RCC 7860 (cell line): ENCODE measurements at regions not wholly inside any gene's neighbourhood (a gene's known extent, or its start where the extent isn't known, plus 50 kb on each side); places are given as distances from the start of the nearest gene placed in this dataset.

Experiments used
- DNase-seq: peaks from one replicate; pipeline ENCODE4 v3.0.0-alpha.2; 2015; ENCODE audit warnings: low spot score
- FAIRE-seq: peaks from 2 replicates; lab custom pipeline; 2012; peaks lifted over from hg19 to GRCh38; lab: Jason Lieb, UNC

DNA sequence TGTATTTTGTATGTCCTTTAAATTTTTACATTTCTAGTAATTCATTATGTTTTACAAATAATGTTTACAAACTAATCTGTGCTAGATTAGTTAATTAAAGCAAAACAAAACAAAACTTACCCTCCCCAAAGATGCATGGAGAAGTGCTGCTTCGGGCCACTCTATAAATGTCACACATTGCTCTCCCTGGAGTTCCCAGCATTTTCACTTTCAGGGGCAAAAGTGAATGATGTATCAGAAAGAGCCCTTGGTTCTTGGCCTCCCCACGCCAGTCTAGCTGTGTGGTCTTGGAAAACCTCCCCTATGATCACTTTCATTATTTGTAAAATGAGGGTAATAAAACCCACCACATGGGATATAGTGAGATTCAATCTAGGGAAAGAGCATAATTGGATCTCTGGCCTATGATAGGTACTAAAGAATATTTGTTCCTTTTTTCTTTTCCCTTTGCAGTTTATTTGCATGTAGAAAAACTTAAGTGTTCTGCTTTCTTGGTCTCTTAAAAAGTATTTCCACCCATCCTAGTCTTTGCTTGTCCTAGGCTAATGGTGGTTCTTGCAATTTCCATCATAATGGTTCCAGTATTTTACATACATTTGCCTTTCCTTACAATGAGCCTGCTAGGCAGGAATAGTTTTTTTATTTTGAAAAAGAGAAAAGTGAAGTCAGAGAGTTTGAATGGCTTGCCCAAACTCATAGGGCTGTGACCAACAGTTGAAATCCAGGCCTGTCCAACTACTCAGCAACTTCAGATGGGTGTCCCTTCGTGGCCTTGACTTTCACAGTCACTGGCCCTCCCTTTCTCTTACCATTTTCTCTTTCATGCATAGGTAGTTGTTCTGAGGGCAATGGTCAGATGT lies 184.5 kb upstream of the KLF4 start:
- DNase-seq: no peak
- FAIRE-seq: no peak

DNA sequence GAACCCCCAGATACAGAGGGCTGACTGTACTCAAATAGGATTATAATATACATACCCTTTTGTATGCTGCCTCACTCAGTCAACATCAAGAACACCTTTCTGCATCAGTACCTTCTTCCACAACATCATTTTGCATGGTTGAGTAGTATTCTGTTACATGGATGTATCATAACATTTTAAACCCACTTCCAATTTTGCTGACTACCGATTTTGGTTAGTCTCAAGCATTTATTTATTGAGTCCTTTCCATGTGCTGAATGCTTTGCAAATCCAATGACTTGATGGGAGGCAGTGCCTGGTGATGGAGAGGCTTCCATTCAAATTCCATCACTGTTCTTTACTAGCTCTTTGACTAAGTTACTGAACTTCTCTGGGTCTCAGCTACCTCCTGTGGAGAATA lies 182.0 kb upstream of the KLF4 start:
- no peak for DNase-seq
- FAIRE-seq: no peak

DNA sequence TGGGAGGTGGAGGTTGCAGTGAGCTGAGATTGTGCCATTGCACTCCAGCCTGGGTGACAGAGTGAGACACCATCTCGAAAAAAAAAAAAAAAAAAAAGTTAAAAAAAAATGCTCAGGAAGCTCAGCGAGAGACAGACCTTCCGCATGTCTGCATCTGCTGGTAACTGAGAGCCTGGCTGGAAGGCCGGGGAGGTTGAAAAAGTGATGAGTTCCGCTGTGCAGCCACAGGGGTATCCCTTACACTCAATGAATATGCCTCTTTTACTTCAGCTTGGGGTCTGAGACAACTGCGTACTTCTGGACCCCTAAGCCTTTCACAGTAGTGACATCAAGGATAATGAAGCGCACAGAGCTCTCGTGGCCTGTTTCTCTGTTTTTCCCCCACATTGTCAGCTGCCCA lies 179.9 kb upstream of the KLF4 start:
- DNase-seq: no peak
- no peak for FAIRE-seq

DNA sequence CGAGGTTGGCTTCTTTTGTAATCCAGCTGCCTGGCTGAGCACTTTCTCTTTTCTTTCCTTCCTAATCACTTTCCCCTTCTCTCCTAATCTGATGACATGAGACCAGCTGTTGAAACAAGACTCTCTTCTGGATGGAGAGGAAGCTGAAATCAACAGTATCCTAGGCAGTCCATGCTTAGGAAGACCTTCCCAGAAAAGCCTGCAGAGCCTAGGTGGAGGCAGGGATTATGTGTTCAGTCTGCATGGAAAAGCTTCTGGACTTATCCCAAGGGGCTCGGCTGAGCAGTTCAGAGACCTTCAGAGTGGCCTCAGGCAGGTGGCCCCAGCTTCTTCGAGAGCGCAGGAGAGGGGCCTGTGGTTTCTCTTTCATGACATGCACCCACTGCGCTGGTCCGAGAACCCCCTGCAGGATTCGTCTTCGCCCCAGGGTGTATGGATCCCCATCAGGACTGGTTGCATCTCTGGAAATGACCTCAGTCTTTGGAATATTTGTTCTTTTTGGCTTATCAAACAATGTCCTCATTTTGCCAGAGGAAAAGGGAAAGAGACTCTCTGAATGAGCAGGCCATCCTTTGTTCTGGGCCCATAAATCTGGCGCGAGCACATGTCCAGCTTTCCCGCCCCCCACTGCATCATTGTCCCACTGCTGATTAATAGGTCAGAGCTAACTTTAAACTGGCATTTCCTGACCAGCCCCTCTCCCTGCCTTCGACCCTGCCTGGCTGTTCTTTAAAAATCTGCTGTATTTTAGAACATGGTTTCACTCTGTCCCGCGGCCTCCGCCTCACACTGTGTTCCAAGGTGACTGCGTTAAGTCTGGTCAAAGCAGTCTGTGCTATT lies 177.9 kb upstream of the KLF4 start:
- FAIRE-seq (no peak), DNase-seq (no peak)

DNA sequence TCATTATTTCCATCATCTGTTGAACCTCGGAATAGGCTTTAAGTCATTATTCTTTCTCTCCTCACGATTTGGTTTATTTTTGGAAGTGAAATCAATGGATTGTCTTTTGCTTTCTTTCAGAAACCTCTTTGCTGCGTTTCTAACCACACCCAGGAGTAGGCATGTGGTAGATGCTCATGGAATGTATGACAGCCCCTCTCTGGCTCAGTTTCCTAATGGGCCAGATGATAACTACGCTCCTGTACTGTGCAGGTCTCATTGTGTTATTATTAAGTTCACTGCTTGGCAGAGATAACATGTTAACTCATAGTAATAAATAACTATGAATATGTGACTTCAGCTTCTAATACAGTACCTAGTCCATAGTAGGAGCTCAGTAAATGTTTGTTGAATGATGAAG lies 175.5 kb upstream of the KLF4 start:
- FAIRE-seq (no peak), DNase-seq (no peak)

DNA sequence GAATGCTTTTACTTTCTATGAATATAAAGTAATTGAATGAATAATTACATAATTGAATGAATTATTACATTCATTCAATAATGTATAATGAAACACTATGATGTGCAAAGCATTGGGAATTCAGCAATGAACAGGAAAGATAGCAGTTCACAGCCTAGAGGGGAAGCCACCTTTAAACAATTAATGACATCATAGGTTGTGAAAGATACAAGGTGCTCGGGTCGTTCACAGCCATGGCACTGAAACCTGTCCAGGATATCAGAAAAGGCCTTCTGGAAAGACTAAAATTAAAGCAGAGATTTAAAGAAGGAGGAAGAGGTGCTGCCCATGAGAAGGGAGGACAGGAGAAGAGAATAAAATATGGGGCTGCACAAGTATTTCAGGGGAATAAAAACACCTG lies 171.4 kb upstream of the KLF4 start:
- DNase-seq (no peak), FAIRE-seq (no peak)

DNA sequence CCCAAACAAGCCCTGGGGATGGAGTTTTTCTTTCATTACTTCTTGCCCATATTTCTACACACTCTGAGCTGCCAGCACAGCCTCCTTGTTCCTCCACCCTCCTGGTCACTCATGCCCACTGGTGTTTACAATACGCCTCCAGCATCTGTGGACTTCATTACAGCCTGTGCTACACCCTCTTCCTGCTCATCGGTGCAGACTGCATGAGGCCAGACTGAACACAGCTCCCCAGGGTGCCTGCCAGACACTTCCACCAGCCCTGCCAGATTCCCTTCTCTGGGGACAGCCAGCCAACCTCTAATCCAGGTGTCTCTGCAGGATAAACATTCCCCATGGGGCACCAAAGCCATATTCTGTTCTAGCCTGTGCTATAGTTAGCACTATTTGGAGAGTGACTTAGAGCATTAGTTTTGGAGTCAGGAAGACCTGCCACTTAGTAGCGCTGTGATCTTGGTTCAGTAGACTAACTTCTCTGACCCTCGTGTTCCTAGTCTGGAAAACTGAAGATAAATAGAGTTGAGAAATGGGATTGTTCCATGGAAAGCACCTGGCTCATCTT lies 163.8 kb upstream of the KLF4 start:
- FAIRE-seq: no peak
- no peak for DNase-seq

DNA sequence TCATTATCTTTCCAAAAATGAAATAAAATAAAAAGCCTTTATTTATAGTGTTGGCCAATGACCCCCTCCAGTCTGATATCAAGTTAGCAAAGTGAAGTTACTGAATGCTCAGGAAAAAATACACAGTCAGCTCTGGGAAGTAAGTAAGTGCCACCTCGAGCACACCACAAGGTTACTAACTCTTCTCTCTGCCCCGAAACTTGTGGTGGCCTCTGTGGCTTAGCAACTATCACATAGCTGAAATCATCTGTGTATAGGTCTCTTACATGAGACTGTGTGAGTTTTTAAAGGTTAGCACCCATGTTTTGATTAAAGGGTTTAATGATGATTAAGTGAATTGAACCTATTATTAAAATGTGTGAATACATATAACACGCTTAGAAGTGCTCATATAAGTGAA lies 161.4 kb upstream of the KLF4 start:
- DNase-seq: no peak
- FAIRE-seq: no peak

DNA sequence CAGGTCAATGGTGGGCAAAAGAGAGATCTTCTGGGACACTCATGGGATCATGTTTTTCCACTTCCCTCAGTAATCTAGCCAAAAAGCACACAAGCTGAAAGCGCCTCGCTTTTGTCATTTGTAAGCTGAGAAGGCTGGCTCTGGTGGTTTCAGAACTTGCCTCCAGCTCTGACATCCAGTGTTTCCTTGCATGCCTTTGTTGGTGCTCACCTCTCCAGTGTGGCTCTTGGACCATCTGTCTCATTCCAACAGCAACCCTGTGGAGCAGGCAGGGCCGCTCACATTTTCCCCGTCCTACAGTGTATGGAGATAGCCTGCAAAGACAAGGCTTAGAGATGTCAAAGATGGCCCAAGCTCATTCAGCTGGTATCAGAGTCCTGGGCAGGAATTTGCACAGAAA lies 160.8 kb upstream of the KLF4 start:
- DNase-seq (no peak), FAIRE-seq (no peak)

DNA sequence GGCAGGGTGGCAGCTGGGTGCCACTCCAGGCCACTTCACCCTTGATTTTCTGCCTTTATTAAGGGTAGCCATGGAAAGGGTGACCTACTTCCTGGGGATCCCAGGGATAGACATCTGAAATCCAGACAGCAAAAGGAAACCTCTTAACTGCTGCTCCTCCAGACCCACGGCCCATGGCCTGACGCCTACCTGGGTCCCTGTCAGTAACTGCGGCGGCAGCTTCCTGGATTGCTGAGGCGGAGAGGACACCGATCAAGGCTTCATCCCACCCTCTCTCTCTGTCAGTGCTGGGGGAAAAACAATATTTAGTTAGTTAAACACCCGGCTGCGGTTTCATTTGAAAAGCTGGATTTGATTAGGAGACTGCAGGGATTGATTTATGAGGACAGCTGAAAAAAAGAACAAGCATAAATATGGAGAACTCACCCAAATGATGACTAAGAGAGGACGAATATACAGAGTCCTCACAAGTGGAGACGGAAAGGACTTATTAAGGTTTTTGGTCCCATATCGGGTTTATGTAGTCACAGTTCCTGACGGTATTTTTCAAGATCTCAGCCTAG lies 158.7 kb upstream of the KLF4 start:
- FAIRE-seq (no peak), DNase-seq (no peak)

DNA sequence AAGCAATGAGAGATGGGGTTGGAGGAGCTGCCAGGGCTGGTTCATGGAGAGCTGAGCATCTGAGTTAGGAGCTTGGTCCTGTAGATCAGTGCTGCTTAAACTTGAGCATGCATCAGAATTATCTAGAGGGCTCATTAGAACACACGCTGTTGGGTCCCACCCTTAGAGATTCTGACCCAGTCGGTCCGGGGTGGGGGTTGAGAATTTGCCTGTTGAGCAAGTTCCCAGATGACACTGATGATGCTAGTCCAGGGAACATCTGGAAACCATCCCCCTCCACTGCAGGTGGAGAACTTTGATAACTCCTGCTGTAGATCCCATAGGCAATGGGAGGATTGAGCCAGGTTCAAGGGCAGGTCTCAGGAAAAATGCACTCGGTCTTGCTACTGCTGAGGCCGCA lies 158.0 kb upstream of the KLF4 start:
- DNase-seq (no peak), FAIRE-seq (no peak)

DNA sequence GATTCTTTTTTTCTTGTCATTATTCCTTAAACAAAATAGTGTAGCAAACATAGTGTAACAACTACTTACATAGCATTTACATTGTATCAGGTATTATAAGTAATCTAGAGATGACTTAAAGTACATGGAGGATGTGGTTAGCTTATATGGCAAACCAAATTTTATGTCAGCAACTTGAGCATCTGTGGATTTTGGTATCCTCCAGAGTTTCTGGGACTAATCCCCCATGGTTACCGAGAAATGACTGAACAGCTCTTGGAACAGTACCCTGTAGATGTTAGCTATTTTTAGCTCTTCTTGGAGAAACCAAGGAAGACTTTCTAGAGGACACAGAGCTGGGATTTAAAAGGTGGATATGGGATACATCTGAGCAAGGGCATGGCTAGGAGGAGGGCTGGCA lies 157.6 kb upstream of the KLF4 start:
- DNase-seq (no peak), FAIRE-seq (no peak)

DNA sequence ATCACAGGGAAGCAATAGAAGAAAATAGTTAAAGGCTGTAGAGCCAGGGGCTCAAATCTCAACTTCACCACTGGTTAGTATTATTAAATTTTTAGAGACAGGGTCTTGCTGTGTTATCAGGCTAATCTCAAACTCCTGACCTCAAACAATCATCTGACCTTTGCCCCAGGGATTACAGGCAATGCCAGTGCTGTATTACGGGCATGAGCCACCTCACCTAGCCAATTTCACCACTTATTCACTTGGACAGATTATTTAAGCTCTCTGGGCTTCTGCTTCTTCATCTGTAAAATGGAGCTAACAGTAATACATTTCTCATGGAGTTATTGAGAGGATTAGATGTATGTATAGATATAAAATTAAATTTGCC lies 155.9 kb upstream of the KLF4 start:
- DNase-seq (no peak), FAIRE-seq (no peak)

DNA sequence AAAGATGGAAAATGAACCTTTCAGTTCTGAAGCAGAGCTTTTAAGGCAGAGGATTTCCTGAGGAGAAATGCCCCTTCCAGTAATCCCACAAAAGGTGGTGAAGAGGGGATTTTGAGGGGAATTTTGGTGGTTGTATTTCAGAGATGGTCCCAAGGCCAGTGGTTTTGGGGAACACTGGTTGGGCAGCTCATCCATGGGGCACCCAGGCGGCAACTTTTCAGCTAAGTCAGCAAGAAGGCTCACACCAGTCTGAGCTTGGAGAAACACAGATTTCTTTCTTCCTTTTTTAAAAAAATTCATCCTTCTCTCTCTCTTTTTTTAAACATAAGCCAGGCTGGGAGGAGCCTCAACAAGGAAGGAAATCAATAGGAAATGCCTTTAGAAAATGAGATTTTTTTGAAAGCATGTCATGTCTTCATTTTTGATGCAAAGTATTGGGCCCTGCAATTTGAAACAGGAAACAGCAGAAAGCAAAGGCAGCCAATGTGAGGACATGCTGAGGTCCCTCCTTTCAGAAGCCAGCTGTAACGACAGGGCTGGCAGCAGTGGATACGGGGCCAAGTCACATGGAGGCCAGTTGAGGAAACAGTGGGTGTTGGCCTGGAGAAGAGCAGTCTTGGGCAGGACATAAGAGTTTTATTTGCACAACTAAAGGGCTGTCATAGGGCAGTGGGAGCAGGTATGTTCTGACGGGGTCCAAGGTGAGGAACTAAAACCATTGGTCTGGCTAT lies 155.3 kb upstream of the KLF4 start:
- DNase-seq (no peak), FAIRE-seq (no peak)

DNA sequence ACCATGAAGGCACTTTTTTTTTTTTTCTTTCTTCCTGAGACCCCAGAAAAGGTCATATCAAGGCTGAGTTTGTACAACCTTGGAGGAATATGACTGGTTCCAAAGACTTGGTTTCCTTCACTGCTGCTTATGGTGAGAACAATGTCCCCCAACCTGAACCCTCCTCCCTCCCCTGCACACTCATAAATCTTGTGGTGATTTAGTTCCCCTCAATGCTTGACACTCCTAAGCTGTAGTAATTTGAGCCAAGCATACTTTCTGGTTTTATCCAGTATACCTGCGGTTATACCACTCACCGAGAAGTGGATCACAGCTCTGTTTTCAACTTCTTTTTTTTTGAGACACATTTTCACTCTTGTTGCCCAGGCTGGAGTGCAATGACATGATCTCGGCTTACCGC lies 149.9 kb upstream of the KLF4 start:
- FAIRE-seq: no peak
- DNase-seq: no peak

DNA sequence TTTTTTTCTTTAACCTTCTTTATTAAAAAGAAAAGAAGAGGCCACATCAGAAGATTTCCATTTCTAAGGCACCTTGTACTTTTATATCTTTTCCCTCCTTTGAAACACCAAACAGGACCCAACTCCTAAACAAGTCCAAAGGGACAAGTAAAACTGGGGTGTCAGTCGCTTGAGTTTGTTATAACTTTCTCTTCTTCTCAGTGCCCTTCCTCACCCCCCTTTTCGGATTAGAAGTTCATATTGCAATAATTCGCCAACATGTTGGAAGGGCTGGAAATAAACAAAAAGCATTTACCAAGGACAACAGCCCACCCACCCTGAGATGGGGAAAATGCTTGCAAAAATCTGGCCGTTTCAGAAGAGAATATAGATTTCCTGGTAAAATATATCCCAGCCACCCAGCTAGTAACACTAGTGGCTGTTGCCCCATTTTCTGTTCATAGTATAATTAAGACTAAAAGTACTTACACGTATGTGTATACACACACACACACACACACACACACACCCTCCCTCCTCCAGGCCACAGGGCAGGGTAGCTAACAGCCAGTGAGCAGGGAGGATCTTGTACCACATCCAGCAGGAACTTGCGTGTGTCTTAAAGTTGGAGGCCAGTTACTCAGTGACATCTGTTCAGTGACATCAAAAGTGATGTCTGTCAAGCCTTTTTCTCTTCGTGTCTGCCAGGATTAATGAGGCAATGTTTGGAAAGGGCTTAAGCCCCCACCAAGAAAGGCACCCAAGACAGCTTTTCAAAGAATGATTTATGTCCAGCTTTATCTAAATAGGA lies 149.1 kb upstream of the KLF4 start:
- FAIRE-seq (no peak), DNase-seq (no peak)

DNA sequence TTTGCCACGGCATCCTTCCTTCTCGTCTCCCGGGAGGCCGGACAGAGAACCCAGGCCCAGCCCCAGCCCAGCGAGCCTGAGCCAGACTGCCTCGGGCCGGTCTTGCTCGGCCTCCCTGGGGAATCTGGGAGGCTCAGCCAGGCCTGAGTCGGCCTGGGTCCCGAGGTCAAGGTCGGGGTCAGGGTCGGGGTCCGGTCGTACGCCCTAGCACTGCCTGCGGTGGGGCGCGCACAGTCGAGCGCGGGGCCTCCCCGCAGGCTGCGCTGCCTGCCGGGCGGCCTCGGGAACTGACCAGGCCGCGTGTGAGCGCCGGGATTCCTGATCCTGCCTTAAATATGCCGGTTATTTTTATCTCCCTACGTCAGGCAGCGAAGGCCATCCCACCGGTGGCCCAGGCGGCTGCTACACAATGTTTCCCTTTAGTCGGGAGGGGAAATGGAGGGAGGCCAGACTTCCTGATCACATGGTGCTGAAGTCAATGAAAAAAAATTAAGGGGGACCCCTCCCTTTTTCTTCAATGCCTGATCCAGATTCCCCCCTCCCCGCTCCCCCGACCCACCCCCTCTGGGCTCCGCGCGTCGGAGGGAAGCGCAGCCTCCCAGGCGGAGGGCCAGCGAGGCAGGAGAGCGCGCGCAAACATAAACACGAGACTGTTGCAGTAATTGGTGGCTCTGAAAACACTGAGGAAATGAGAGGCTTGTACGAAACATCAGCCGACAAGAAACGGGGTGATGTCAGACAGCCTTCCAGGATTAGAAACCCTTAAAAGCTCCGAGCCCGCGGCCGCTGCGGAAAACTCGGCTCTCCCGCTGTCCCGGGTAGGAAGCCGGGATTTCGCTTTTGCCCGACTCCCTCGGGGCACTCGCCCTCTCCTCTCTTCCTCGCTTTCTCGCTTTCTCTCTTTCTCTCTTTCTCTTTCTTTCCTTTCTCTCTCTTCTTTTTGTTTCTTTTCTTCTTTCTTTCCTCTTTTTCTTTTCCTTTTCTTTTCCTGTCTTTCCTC lies 148.2 kb upstream of the KLF4 start:
- no peak for FAIRE-seq
- no peak for DNase-seq

DNA sequence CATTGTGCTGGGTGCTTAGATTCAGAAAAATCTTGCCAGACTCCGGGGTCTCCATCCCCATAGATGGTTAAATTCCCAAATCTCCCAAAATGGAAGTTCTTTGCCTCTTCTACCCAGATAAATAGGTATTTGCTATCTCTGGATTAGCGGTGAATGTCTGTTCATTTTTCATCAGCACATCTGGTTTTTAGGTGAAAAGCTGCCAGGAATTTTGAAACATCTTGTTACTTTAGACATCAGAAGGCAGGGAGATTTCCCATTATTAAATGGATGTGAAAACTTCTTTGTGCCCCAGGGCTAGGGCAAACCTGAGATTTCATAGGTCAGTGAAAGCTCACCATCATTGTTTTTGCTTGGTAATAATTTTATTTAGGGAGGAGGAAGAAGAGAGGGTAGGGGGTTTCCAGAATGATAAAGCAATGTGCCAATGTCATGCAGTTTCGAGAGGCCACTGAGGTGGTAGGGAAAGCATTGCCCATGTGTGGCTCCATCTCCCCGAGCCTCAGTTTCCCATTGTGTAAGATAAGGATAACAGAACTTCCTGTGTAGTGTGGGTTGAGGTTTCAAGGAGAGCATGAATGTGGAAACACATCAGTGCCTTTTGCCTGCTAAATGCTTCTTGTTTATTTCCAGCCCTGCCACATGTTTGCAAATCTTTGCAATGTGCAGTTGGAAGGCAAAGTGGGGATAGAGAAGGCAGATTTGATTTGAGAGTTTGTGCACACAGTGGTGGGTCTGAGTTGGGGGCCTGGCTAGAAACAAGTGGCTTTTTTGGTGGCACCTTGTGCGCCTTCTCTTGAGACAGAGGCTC lies 147.2 kb upstream of the KLF4 start:
- FAIRE-seq (no peak), DNase-seq (no peak)
